ENCODE measurements at regions not wholly inside any gene's neighbourhood (a gene's known extent, or its start where the extent isn't known, plus 50 kb on each side); places are given as distances from the start of the nearest gene placed in this dataset.

- TF ChIP-seq CTCF (conservative IDR thresholded peaks at IDR 0.05; ENCODE audit: control insufficient read depth, insufficient read depth, low read depth, low read length) = no peak
- no peak overlapping the region for H3K4me3 ChIP-seq (ENCODE audit: control insufficient read depth, low read depth, low read length)
- no peak for DNase-seq (ENCODE audit: low read depth)
Observed at GRCh38 chr1:87600055-87600850, 271.6 kb downstream of the LMO4 start.

- no peak overlapping the region for H3K4me3 ChIP-seq (ENCODE audit: control insufficient read depth, low read depth, low read length)
- DNase-seq (ENCODE audit: low read depth) = peak; percentile 43
Observed at GRCh38 chr1:87600854-87601253, 272.2 kb downstream of the LMO4 start.

GRCh38 chr1:87603626-87604025, 274.9 kb downstream of the LMO4 start:
- H3K4me3 ChIP-seq (ENCODE audit: control insufficient read depth, low read depth, low read length) = no peak overlapping the region
- TF ChIP-seq CTCF (conservative IDR thresholded peaks at IDR 0.05; ENCODE audit: control insufficient read depth, insufficient read depth, low read depth, low read length) = no peak
- DNase-seq (ENCODE audit: low read depth) = no peak

More at GRCh38 chr1:87600854-87601253, 272.2 kb downstream of the LMO4 start:
- TF ChIP-seq CTCF (conservative IDR thresholded peaks at IDR 0.05; ENCODE audit: control insufficient read depth, insufficient read depth, low read depth, low read length) = no peak

GRCh38 chr1:87612956-87613355, 284.3 kb downstream of the LMO4 start:
- H3K4me3 ChIP-seq (ENCODE audit: control insufficient read depth, low read depth, low read length) = no peak overlapping the region
- no peak for TF ChIP-seq CTCF (conservative IDR thresholded peaks at IDR 0.05; ENCODE audit: control insufficient read depth, insufficient read depth, low read depth, low read length)
- DNase-seq (ENCODE audit: low read depth) = no peak

GRCh38 chr1:87615491-87615890, 286.8 kb downstream of the LMO4 start:
- DNase-seq (ENCODE audit: low read depth) = peak; percentile 7
- TF ChIP-seq CTCF (conservative IDR thresholded peaks at IDR 0.05; ENCODE audit: control insufficient read depth, insufficient read depth, low read depth, low read length) = no peak
- H3K4me3 ChIP-seq (ENCODE audit: control insufficient read depth, low read depth, low read length) = no peak overlapping the region

- no peak for DNase-seq (ENCODE audit: low read depth)
- TF ChIP-seq CTCF (conservative IDR thresholded peaks at IDR 0.05; ENCODE audit: control insufficient read depth, insufficient read depth, low read depth, low read length) = no peak
- no peak overlapping the region for H3K4me3 ChIP-seq (ENCODE audit: control insufficient read depth, low read depth, low read length)
Observed at GRCh38 chr1:87615901-87616300, 287.2 kb downstream of the LMO4 start.

All from fibroblast of mammary gland (primary cell).